ENCODE measurements at regions not wholly inside any gene's neighbourhood (a gene's known extent, or its start where the extent isn't known, plus 50 kb on each side); places are given as distances from the start of the nearest gene placed in this dataset.

GRCh38 chr4:157664726-157665125, 444.2 kb downstream of the GRIA2 start:
- CTCF ChIA-PET: interaction anchor here (1.0 kb wide), 1 partner anchor 8 kb away, joined by 3 read pairs; no protein-coding TSS in a partner anchor
- DNase-seq (ENCODE audit: extremely low spot score): no peak
- POLR2A ChIA-PET: no interaction called here
- TF ChIP-seq CTCF (IDR thresholded peaks at IDR 0.05; ENCODE audit: control extremely low read depth, extremely low read depth, low read depth, missing control alignments): no peak

GRCh38 chr4:157655096-157655809, 434.7 kb downstream of the GRIA2 start:
- CTCF ChIA-PET: no interaction called here

GRCh38 chr4:157643257-157643656, 422.7 kb downstream of the GRIA2 start:
- TF ChIP-seq CTCF (IDR thresholded peaks at IDR 0.05; ENCODE audit: control extremely low read depth, extremely low read depth, low read depth, missing control alignments): no peak
- no peak for DNase-seq (ENCODE audit: extremely low spot score)
- POLR2A ChIA-PET: no interaction called here
- CTCF ChIA-PET: interaction anchor here (0.9 kb wide), 1 partner anchor 10 kb away, joined by 3 read pairs; no protein-coding TSS in a partner anchor

More at GRCh38 chr4:157655096-157655809, 434.7 kb downstream of the GRIA2 start:
- no peak for TF ChIP-seq CTCF (IDR thresholded peaks at IDR 0.05; ENCODE audit: control extremely low read depth, extremely low read depth, low read depth, missing control alignments)
- POLR2A ChIA-PET: no interaction called here
- no peak for DNase-seq (ENCODE audit: extremely low spot score)

- ChIA-PET CTCF (interaction anchor here (0.9 kb wide), 2 partner anchors 9 to 15 kb away, joined by 3 read pairs; no protein-coding TSS in a partner anchor), POLR2A (no interaction called here)
- no peak for DNase-seq (ENCODE audit: extremely low spot score)
- no peak for TF ChIP-seq CTCF (IDR thresholded peaks at IDR 0.05; ENCODE audit: control extremely low read depth, extremely low read depth, low read depth, missing control alignments)
Measured at GRCh38 chr4:157634057-157634456, 413.5 kb downstream of the GRIA2 start.

GRCh38 chr4:157616741-157617472, 396.4 kb downstream of the GRIA2 start:
- CTCF ChIA-PET: interaction anchor here (0.9 to 1.4 kb wide), 2 partner anchors 10 to 28 kb away, joined by 3 read pairs; no protein-coding TSS in a partner anchor
- POLR2A ChIA-PET: no interaction called here
- TF ChIP-seq CTCF (IDR thresholded peaks at IDR 0.05; ENCODE audit: control extremely low read depth, extremely low read depth, low read depth, missing control alignments): no peak
- no peak for DNase-seq (ENCODE audit: extremely low spot score)

GRCh38 chr4:157607996-157608395, 387.5 kb downstream of the GRIA2 start:
- no peak for TF ChIP-seq CTCF (IDR thresholded peaks at IDR 0.05; ENCODE audit: control extremely low read depth, extremely low read depth, low read depth, missing control alignments)
- no peak for DNase-seq (ENCODE audit: extremely low spot score)
- ChIA-PET CTCF (interaction anchor here (1.4 kb wide), 1 partner anchor 29 kb away, joined by 3 read pairs; no protein-coding TSS in a partner anchor), POLR2A (no interaction called here)

All from GM10248 (cell line).